HepG2 (cell line): ENCODE measurements at regions not wholly inside any gene's neighbourhood (a gene's known extent, or its start where the extent isn't known, plus 50 kb on each side); places are given as distances from the start of the nearest gene placed in this dataset.
A peak's percentile ranks its signal among the peaks of the same experiment; 100 is the strongest.

Experiments used
- ATAC-seq: fragments of 200-7000 bp; cut with Tn5 transposase; 3 replicates; pipeline ENCODE4 v1.9.1; 2020; ENCODE audit warnings: mild to moderate bottlenecking, moderate library complexity
- BruUV-seq: library from RNA; stranded (reverse); fragments of 400-500 nt; replicated peaks from 2 replicates; lab custom pipeline; 2021; lab: Mats Ljungman, UMichigan
- CTCF ChIA-PET: fragments of 300-600 bp; formaldehyde crosslinking; extraction: SDS; loops from one replicate; lab custom pipeline; 2021; ENCODE audit warnings: low total read pairs, inconsistent platforms, low intra/inter-chr PET ratio; lab: Yijun Ruan, JAX
- POLR2A ChIA-PET: fragments of 350-600 bp; sonication (Branson Sonifier 250); formaldehyde crosslinking; loops from one replicate; lab custom pipeline; 2020; ENCODE audit warnings: antibody characterized with exemption, inconsistent platforms; lab: Yijun Ruan, JAX
- DNase-seq: peaks from one replicate; pipeline ENCODE4 v3.0.0-alpha.2; 2015; ENCODE audit warnings: low spot score
- FAIRE-seq: peaks from 3 replicates; lab custom pipeline; 2011; peaks lifted over from hg19 to GRCh38; lab: Jason Lieb, UNC
- H2AFZ ChIP-seq: one replicate; pipeline ENCODE4 v1.6.1; 2011; ENCODE audit warnings: low read length, inconsistent platforms
- H3K27ac ChIP-seq: fragments of 300-600 bp; 3 replicates; pipeline ENCODE4 v1.8.0; 2011; ENCODE audit warnings: mixed run types, mild to moderate bottlenecking, mixed read lengths, low read length, inconsistent platforms; ENCODE audit not compliant: insufficient read depth; ENCODE audit errors: extremely low read length
- H3K27me3 ChIP-seq, 2 experiments: fragments of 200-600 bp in 1 of 2; 2 replicates in 1 of 2; 3 replicates in 1 of 2; pipeline versions ENCODE4 v1.6.0 to v1.8.0; 2011; ENCODE audit warnings: low read length in 2 of 2, mild to moderate bottlenecking in 2 of 2, moderate library complexity in 2 of 2, inconsistent platforms in 1 of 2; ENCODE audit not compliant: insufficient read depth in 2 of 2, control insufficient read depth in 1 of 2
- H3K36me3 ChIP-seq, 2 experiments: fragments of 200-600 bp in 1 of 2; replicated peaks in 1 of 2; 2 replicates in 1 of 2; 3 replicates in 1 of 2; pipeline versions ENCODE4 v1.5.1 to v1.8.0; 2011; ENCODE audit warnings: low read length in 2 of 2, inconsistent platforms in 1 of 2; ENCODE audit not compliant: insufficient read depth in 2 of 2, control insufficient read depth in 1 of 2
- H3K4me1 ChIP-seq: 2 replicates; pipeline ENCODE4 v1.5.1; 2012; ENCODE audit warnings: low read length, inconsistent platforms; ENCODE audit not compliant: insufficient read depth
- H3K4me2 ChIP-seq: 2 replicates; pipeline ENCODE4 v1.6.0; 2011; ENCODE audit warnings: low read depth, low read length, inconsistent platforms
- H3K4me3 ChIP-seq, 3 experiments: fragments of 200-600 bp in 1 of 3; sonication (generic), shearing (Covaris generic) in 1 of 3; replicated peaks in 1 of 3; 2 replicates each; pipeline ENCODE4 v1.5.1; 2011 to 2016; ENCODE audit warnings: low read length in 3 of 3, inconsistent platforms in 2 of 3, low read depth in 2 of 3, mild to moderate bottlenecking in 2 of 3, control low read depth in 1 of 3, mixed read lengths in 1 of 3; ENCODE audit not compliant: insufficient read depth in 1 of 3
- H3K79me2 ChIP-seq: one replicate; pipeline ENCODE4 v1.6.1; 2011; ENCODE audit warnings: low read length, inconsistent platforms; ENCODE audit not compliant: insufficient read depth
- H3K9ac ChIP-seq: 2 replicates; pipeline ENCODE4 v1.6.0; 2011; ENCODE audit warnings: mild to moderate bottlenecking, low read depth, low read length, inconsistent platforms; ENCODE audit not compliant: insufficient read depth
- H3K9me3 ChIP-seq: 2 replicates; pipeline ENCODE4 v1.5.1; 2012; ENCODE audit warnings: mild to moderate bottlenecking, low read length
- H4K20me1 ChIP-seq: 2 replicates; pipeline ENCODE4 v1.6.0; 2011; ENCODE audit warnings: inconsistent platforms, mild to moderate bottlenecking, low read length, moderate library complexity; ENCODE audit not compliant: insufficient read depth
- EHMT2 ChIP-seq: fragments of 200-600 bp; sonication (generic); IDR thresholded peaks from 2 replicates; pipeline ENCODE4 v1.7.0; 2017; ENCODE audit warnings: antibody characterized with exemption, low read depth, low read length, borderline replicate concordance
- GATA4 ChIP-seq: sonication (generic); IDR thresholded peaks from 2 replicates; pipeline ENCODE4 v1.6.1; 2016; ENCODE audit warnings: antibody characterized with exemption, low read depth, borderline replicate concordance
- MAFF ChIP-seq: IDR thresholded peaks from 2 replicates; pipeline ENCODE4 v1.6.1; 2011; ENCODE audit warnings: low read depth, low read length, improper control_type of control experiment
- MAFK ChIP-seq, 2 experiments: IDR thresholded peaks in 1 of 2; conservative IDR thresholded peaks in 1 of 2; 2 replicates each; pipeline ENCODE4 v1.6.1; 2011; ENCODE audit warnings: improper control_type of control experiment in 2 of 2, low read length in 2 of 2
- SCMH1 ChIP-seq: sonication (generic); formaldehyde crosslinking; IDR thresholded peaks from 2 replicates; pipeline ENCODE4 v1.9.0; 2021; ENCODE audit warnings: missing genetic modification reagents, mild to moderate bottlenecking, borderline replicate concordance
- SMC3 ChIP-seq: IDR thresholded peaks from 2 replicates; pipeline ENCODE4 v1.6.1; 2011; ENCODE audit warnings: low read length, improper control_type of control experiment
- ZNF547 ChIP-seq: sonication (generic); formaldehyde crosslinking; IDR thresholded peaks from 2 replicates; pipeline ENCODE4 v1.5.1; 2020; ENCODE audit warnings: mild to moderate bottlenecking, missing genetic modification reagents
- WGBS: methylation state at CpG from one replicate; pipeline ENCODE4 v1.1.6; 2017; ENCODE audit warnings: low lambda C conversion rate; 5-methylcytosine and 5-hydroxymethylcytosine counted together
- in situ Hi-C: cut with HindIII; loops from 2 replicates; pipeline ENCODE4 v1.10.0; 2017; ENCODE audit warnings: low pct_unique_long_range_greater_than_20kb; ENCODE audit not compliant: extremely low pct_ligation_motif_present
- intact Hi-C: fragments of 100-400 bp; cut with micrococcal nuclease; formaldehyde crosslinking; loops from one replicate; pipeline ENCODE4 v1.10.0; 2022; ENCODE audit not compliant: unreplicated experiment
- TF ChIP-seq, protein P1 (sequence below): sonication (generic); formaldehyde crosslinking; IDR thresholded peaks from 2 replicates; pipeline ENCODE4 v1.4.0; 2020; ENCODE audit warnings: missing genetic modification reagents
- TF ChIP-seq, protein P2 (sequence below): IDR thresholded peaks from 2 replicates; pipeline ENCODE4 v1.6.1; 2016; ENCODE audit warnings: low read depth, missing genetic modification reagents, missing compliant biosample characterization

DNA sequence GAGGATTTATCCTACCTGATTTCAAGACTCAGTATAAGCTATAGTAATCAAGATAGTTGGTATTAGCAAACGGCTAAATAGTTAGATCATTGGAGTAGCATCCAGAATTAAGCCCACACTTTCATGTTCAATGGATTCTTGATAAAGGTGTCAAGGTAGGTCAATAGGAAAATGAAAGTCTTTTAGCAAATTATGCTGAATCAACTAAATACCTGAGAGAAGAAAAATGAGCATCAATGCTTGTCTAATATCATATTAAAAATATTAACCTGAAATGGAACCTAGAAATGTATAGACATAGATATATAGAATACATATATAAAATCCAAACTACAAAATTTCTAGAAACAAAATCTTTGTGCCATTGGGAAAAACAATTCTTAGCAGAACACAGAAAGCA lies 685.6 kb downstream of the DTWD2 start:
- TF ChIP-seq ZNF547 (CRISPR knock-in tag) (no peak), MAFK (conservative IDR thresholded peaks at IDR 0.05 in 1 of 2, IDR thresholded peaks at IDR 0.05 in 1 of 2; ENCODE audit: low read length in 2 of 2) (peak; percentile 77 to 83), MAFF (peak; percentile 73)
- TF ChIP-seq, all 625 proteins: peak for 2
- ChIA-PET POLR2A (no interaction called here), CTCF (no interaction called here)
- Histone ChIP-seq H3K4me2 (no peak overlapping the region), H3K4me3 (no peak overlapping the region), H3K36me3 (no peaks in the 10 kb centered on the region), H3K27ac (no peak overlapping the region), H3K27me3 (no peaks in the 10 kb centered on the region), H3K9ac (no peak overlapping the region), H3K4me1 (no peaks in the 10 kb centered on the region), H3K9me3 (no peaks in the 10 kb centered on the region), H2AFZ (no peak overlapping the region), H3K79me2 (no peaks in the 10 kb centered on the region), H4K20me1 (no peaks in the 10 kb centered on the region)
- intact Hi-C loops = no loop called here
- BruUV-seq = no TSS peak
- no peak for FAIRE-seq
- ATAC-seq = no peak
- no peak for DNase-seq
- WGBS = 0% methylated on average over 1 of the region's 1 CpG
- in situ Hi-C loops = no loop called here

- no TSS peak for BruUV-seq
- intact Hi-C loops = no loop called here
- WGBS = 8% methylated on average over 3 of the region's 3 CpGs
- no peaks in the 10 kb centered on the region for H3K4me1 ChIP-seq
- ATAC-seq (no peak), DNase-seq (no peak), FAIRE-seq (no peak)
- no peaks in the 10 kb centered on the region for H3K36me3 ChIP-seq
- no peaks in the 10 kb centered on the region for H3K79me2 ChIP-seq
- no peak overlapping the region for H3K9ac ChIP-seq
- H4K20me1 ChIP-seq = no peaks in the 10 kb centered on the region
- H3K27ac ChIP-seq = no peak overlapping the region
- H3K4me2 ChIP-seq = no peak overlapping the region
- no peak overlapping the region for H2AFZ ChIP-seq
- ChIA-PET POLR2A (no interaction called here), CTCF (no interaction called here)
- in situ Hi-C loops = no loop called here
- H3K9me3 ChIP-seq = no peaks in the 10 kb centered on the region
- no peak overlapping the region for H3K4me3 ChIP-seq
- no peaks in the 10 kb centered on the region for H3K27me3 ChIP-seq
- TF ChIP-seq SCMH1 (CRISPR knock-in tag) = no peak
- TF ChIP-seq EHMT2 = no peak
- TF ChIP-seq SMC3 = no peak
- TF ChIP-seq, protein P1, sequence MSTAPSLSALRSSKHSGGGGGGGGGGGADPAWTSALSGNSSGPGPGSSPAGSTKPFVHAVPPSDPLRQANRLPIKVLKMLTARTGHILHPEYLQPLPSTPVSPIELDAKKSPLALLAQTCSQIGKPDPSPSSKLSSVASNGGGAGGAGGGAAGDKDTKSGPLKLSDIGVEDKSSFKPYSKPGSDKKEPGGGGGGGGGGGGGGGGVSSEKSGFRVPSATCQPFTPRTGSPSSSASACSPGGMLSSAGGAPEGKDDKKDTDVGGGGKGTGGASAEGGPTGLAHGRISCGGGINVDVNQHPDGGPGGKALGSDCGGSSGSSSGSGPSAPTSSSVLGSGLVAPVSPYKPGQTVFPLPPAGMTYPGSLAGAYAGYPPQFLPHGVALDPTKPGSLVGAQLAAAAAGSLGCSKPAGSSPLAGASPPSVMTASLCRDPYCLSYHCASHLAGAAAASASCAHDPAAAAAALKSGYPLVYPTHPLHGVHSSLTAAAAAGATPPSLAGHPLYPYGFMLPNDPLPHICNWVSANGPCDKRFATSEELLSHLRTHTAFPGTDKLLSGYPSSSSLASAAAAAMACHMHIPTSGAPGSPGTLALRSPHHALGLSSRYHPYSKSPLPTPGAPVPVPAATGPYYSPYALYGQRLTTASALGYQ = no peak
- TF ChIP-seq MAFK (conservative IDR thresholded peaks at IDR 0.05 in 1 of 2, IDR thresholded peaks at IDR 0.05 in 1 of 2; ENCODE audit: low read length in 2 of 2) = no peak
- no peak for TF ChIP-seq GATA4
- TF ChIP-seq, protein P2, sequence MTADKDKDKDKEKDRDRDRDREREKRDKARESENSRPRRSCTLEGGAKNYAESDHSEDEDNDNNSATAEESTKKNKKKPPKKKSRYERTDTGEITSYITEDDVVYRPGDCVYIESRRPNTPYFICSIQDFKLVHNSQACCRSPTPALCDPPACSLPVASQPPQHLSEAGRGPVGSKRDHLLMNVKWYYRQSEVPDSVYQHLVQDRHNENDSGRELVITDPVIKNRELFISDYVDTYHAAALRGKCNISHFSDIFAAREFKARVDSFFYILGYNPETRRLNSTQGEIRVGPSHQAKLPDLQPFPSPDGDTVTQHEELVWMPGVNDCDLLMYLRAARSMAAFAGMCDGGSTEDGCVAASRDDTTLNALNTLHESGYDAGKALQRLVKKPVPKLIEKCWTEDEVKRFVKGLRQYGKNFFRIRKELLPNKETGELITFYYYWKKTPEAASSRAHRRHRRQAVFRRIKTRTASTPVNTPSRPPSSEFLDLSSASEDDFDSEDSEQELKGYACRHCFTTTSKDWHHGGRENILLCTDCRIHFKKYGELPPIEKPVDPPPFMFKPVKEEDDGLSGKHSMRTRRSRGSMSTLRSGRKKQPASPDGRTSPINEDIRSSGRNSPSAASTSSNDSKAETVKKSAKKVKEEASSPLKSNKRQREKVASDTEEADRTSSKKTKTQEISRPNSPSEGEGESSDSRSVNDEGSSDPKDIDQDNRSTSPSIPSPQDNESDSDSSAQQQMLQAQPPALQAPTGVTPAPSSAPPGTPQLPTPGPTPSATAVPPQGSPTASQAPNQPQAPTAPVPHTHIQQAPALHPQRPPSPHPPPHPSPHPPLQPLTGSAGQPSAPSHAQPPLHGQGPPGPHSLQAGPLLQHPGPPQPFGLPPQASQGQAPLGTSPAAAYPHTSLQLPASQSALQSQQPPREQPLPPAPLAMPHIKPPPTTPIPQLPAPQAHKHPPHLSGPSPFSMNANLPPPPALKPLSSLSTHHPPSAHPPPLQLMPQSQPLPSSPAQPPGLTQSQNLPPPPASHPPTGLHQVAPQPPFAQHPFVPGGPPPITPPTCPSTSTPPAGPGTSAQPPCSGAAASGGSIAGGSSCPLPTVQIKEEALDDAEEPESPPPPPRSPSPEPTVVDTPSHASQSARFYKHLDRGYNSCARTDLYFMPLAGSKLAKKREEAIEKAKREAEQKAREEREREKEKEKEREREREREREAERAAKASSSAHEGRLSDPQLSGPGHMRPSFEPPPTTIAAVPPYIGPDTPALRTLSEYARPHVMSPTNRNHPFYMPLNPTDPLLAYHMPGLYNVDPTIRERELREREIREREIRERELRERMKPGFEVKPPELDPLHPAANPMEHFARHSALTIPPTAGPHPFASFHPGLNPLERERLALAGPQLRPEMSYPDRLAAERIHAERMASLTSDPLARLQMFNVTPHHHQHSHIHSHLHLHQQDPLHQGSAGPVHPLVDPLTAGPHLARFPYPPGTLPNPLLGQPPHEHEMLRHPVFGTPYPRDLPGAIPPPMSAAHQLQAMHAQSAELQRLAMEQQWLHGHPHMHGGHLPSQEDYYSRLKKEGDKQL (CRISPR knock-in tag) = no peak
Measured at GRCh38 chr5:118301696-118302095, 686.7 kb downstream of the DTWD2 start.
